ENCODE measurements at regions not wholly inside any gene's neighbourhood (a gene's known extent, or its start where the extent isn't known, plus 50 kb on each side); places are given as distances from the start of the nearest gene placed in this dataset.
"Not testable (repeated sequence)": the region's sequence is repeated elsewhere in the genome, so short reads cannot be mapped to it uniquely, and the experiment has no call there.

- Histone ChIP-seq H3K27ac (ENCODE audit: low read length) (no peak overlapping the region), H3K27me3 (ENCODE audit: control insufficient read depth, insufficient read depth) (no peaks in the 10 kb centered on the region), H3K4me3 (ENCODE audit: low read length) (no peak overlapping the region), H3K9me3 (ENCODE audit: control insufficient read depth, low read length) (no peaks in the 10 kb centered on the region), H3K4me1 (ENCODE audit: control insufficient read depth, insufficient read depth, low read length) (no peaks in the 10 kb centered on the region)
- intact Hi-C loops (cut with DNase I) = loop anchor here in 2 of 4 donors (2.0 to 5.0 kb wide), 2 partner anchors 193 kb away; no protein-coding TSS in a partner anchor
- DNase-seq (no peak), ATAC-seq (no peak)
These were observed 233.0 kb upstream of the NFIA start for GRCh38 chr1:60849401-60849800.

GRCh38 chr1:60848583-60849188, 233.7 kb upstream of the NFIA start:
- WGBS = 38% methylated on average over 1 of the region's 1 CpG
- ATAC-seq (no peak), DNase-seq (no peak)
- Histone ChIP-seq H3K27ac (ENCODE audit: low read length) (no peak overlapping the region), H3K27me3 (ENCODE audit: control insufficient read depth, insufficient read depth) (no peaks in the 10 kb centered on the region), H3K4me1 (ENCODE audit: control insufficient read depth, insufficient read depth, low read length) (no peaks in the 10 kb centered on the region), H3K4me3 (ENCODE audit: low read length) (no peak overlapping the region), H3K9me3 (ENCODE audit: control insufficient read depth, low read length) (no peaks in the 10 kb centered on the region)
- intact Hi-C loops (cut with DNase I) = loop anchor here in 2 of 4 donors (2.0 to 5.0 kb wide), 2 partner anchors 194 kb away; no protein-coding TSS in a partner anchor

- no peak overlapping the region for H3K4me3 ChIP-seq (ENCODE audit: low read length)
- no peaks in the 10 kb centered on the region for H3K4me1 ChIP-seq (ENCODE audit: control insufficient read depth, insufficient read depth, low read length)
- no peaks in the 10 kb centered on the region for H3K27me3 ChIP-seq (ENCODE audit: control insufficient read depth, insufficient read depth)
- no peak for DNase-seq
- no peak for ATAC-seq
- intact Hi-C loops (cut with DNase I) = loop anchor here in 2 of 4 donors (2.0 to 5.0 kb wide), 2 partner anchors 194 to 195 kb away; no protein-coding TSS in a partner anchor
- H3K27ac ChIP-seq (ENCODE audit: low read length) = no peak overlapping the region
- no peaks in the 10 kb centered on the region for H3K9me3 ChIP-seq (ENCODE audit: control insufficient read depth, low read length)
- 92% methylated on average over 4 of the region's 4 CpGs for WGBS
These were observed 234.3 kb upstream of the NFIA start for GRCh38 chr1:60847855-60848582.

- Histone ChIP-seq H3K27ac (ENCODE audit: low read length) (no peak overlapping the region), H3K27me3 (ENCODE audit: control insufficient read depth, insufficient read depth) (no peaks in the 10 kb centered on the region), H3K4me3 (ENCODE audit: low read length) (no peak overlapping the region), H3K4me1 (ENCODE audit: control insufficient read depth, insufficient read depth, low read length) (no peaks in the 10 kb centered on the region), H3K9me3 (ENCODE audit: control insufficient read depth, low read length) (no peaks in the 10 kb centered on the region)
- intact Hi-C loops (cut with DNase I) = loop anchor here in 1 of 4 donors (5.0 kb wide), 1 partner anchor 195 kb away; no protein-coding TSS in a partner anchor
- ATAC-seq (no peak), DNase-seq (no peak)
- 88% methylated on average over 3 of the region's 3 CpGs for WGBS
These were observed 235.0 kb upstream of the NFIA start for GRCh38 chr1:60847391-60847790.

- not testable (repeated sequence) for ATAC-seq; DNase-seq; H3K27me3 ChIP-seq (ENCODE audit: control insufficient read depth, insufficient read depth); H3K27ac ChIP-seq (ENCODE audit: low read length); H3K4me1 ChIP-seq (ENCODE audit: control insufficient read depth, insufficient read depth, low read length); H3K9me3 ChIP-seq (ENCODE audit: control insufficient read depth, low read length); H3K4me3 ChIP-seq (ENCODE audit: low read length)
- intact Hi-C loops (cut with DNase I) = loop anchor here in 1 of 4 donors (5.0 kb wide), 1 partner anchor 197 kb away; no protein-coding TSS in a partner anchor
- 99% methylated on average over 3 of the region's 3 CpGs for WGBS
These were observed 236.7 kb upstream of the NFIA start for GRCh38 chr1:60845659-60846058.

GRCh38 chr1:60842304-60842703, 240.1 kb upstream of the NFIA start:
- intact Hi-C loops (cut with DNase I) = no loop called here
- 95% methylated on average over 2 of the region's 2 CpGs for WGBS
- ATAC-seq = no peak
- no peak overlapping the region for H3K27ac ChIP-seq (ENCODE audit: low read length)
- DNase-seq = no peak
- H3K9me3 ChIP-seq (ENCODE audit: control insufficient read depth, low read length) = no peaks in the 10 kb centered on the region
- H3K27me3 ChIP-seq (ENCODE audit: control insufficient read depth, insufficient read depth) = no peaks in the 10 kb centered on the region
- no peak overlapping the region for H3K4me3 ChIP-seq (ENCODE audit: low read length)
- H3K4me1 ChIP-seq (ENCODE audit: control insufficient read depth, insufficient read depth, low read length) = no peaks in the 10 kb centered on the region

- Histone ChIP-seq H3K4me3 (ENCODE audit: low read length) (no peak overlapping the region), H3K27me3 (ENCODE audit: control insufficient read depth, insufficient read depth) (no peaks in the 10 kb centered on the region), H3K27ac (ENCODE audit: low read length) (no peak overlapping the region), H3K4me1 (ENCODE audit: control insufficient read depth, insufficient read depth, low read length) (no peaks in the 10 kb centered on the region), H3K9me3 (ENCODE audit: control insufficient read depth, low read length) (no peaks in the 10 kb centered on the region)
- intact Hi-C loops (cut with DNase I) = no loop called here
- no peak for DNase-seq
- ATAC-seq = no peak
- whole genome bisulfite sequencing = 86% methylated on average over 5 of the region's 5 CpGs
These were observed 241.0 kb upstream of the NFIA start for GRCh38 chr1:60841116-60842046.

GRCh38 chr1:60840476-60840875, 241.9 kb upstream of the NFIA start:
- ATAC-seq; H3K27me3 ChIP-seq (ENCODE audit: control insufficient read depth, insufficient read depth); H3K9me3 ChIP-seq (ENCODE audit: control insufficient read depth, low read length); H3K27ac ChIP-seq (ENCODE audit: low read length); H3K4me1 ChIP-seq (ENCODE audit: control insufficient read depth, insufficient read depth, low read length); intact Hi-C loops (cut with DNase I); DNase-seq; H3K4me3 ChIP-seq (ENCODE audit: low read length): not testable (repeated sequence)
- WGBS = 98% methylated on average over 2 of the region's 2 CpGs

GRCh38 chr1:60835649-60836048, 246.7 kb upstream of the NFIA start:
- no peaks in the 10 kb centered on the region for H3K27me3 ChIP-seq (ENCODE audit: control insufficient read depth, insufficient read depth)
- H3K27ac ChIP-seq (ENCODE audit: low read length) = no peak overlapping the region
- no peak overlapping the region for H3K4me3 ChIP-seq (ENCODE audit: low read length)
- WGBS = 95% methylated on average over 5 of the region's 5 CpGs
- no peaks in the 10 kb centered on the region for H3K9me3 ChIP-seq (ENCODE audit: control insufficient read depth, low read length)
- intact Hi-C loops (cut with DNase I) = no loop called here
- no peaks in the 10 kb centered on the region for H3K4me1 ChIP-seq (ENCODE audit: control insufficient read depth, insufficient read depth, low read length)
- ATAC-seq (no peak), DNase-seq (no peak)

- DNase-seq (peak; percentile 15 to 65 (median 56)), ATAC-seq (peak; percentile 80)
- H3K9me3 ChIP-seq (ENCODE audit: control insufficient read depth, low read length) = no peaks in the 10 kb centered on the region
- 11% methylated on average over 3 of the region's 3 CpGs for WGBS
- no peak overlapping the region for H3K27ac ChIP-seq (ENCODE audit: low read length)
- no peak overlapping the region for H3K4me3 ChIP-seq (ENCODE audit: low read length)
- no peaks in the 10 kb centered on the region for H3K27me3 ChIP-seq (ENCODE audit: control insufficient read depth, insufficient read depth)
- no peaks in the 10 kb centered on the region for H3K4me1 ChIP-seq (ENCODE audit: control insufficient read depth, insufficient read depth, low read length)
- intact Hi-C loops (cut with DNase I) = no loop called here
These were observed 249.2 kb upstream of the NFIA start for GRCh38 chr1:60833173-60833572.

GRCh38 chr1:60832367-60832766, 250.0 kb upstream of the NFIA start:
- Histone ChIP-seq H3K27ac (ENCODE audit: low read length) (no peak overlapping the region), H3K27me3 (ENCODE audit: control insufficient read depth, insufficient read depth) (no peaks in the 10 kb centered on the region), H3K4me3 (ENCODE audit: low read length) (no peak overlapping the region), H3K9me3 (ENCODE audit: control insufficient read depth, low read length) (no peaks in the 10 kb centered on the region), H3K4me1 (ENCODE audit: control insufficient read depth, insufficient read depth, low read length) (no peaks in the 10 kb centered on the region)
- ATAC-seq = no peak
- intact Hi-C loops (cut with DNase I) = no loop called here
- DNase-seq = no peak
- WGBS = 78% methylated on average over 3 of the region's 3 CpGs
